WTC11 (cell line): ENCODE measurements at regions not wholly inside any gene's neighbourhood (a gene's known extent, or its start where the extent isn't known, plus 50 kb on each side); places are given as distances from the start of the nearest gene placed in this dataset.

Experiments
- ATAC-seq: fragments of 200-7000 bp; cut with Tn5 transposase; 2 replicates; pipeline ENCODE4 v1.10.0; 2021; ENCODE audit warnings: mild to moderate bottlenecking, moderate library complexity
- CTCF ChIA-PET: fragments of 300-600 bp; sonication (Branson Sonifier 250); formaldehyde crosslinking; loops from one replicate; lab custom pipeline; 2021; ENCODE audit warnings: antibody characterized with exemption; lab: Charles Lee
- POLR2A ChIA-PET: fragments of 350-600 bp; sonication (Branson Sonifier 250); formaldehyde crosslinking; loops from one replicate; lab custom pipeline; 2021; ENCODE audit warnings: antibody characterized with exemption; lab: Charles Lee
- DNase-seq: peaks from one replicate; pipeline ENCODE4 v3.0.0; 2021; ENCODE audit warnings: low spot score
- H3K27ac Mint-ChIP-seq: 2 replicates; pipeline ENCODE4 v1.8.0; 2021; ENCODE audit warnings: mixed read lengths
- H3K27me3 Mint-ChIP-seq: 2 replicates; pipeline ENCODE4 v1.8.0; 2021; ENCODE audit warnings: low read depth, mild to moderate bottlenecking, moderate library complexity, mixed read lengths
- H3K36me3 Mint-ChIP-seq: 2 replicates; pipeline ENCODE4 v1.8.0; 2021; ENCODE audit warnings: mixed read lengths
- H3K4me1 Mint-ChIP-seq: 2 replicates; pipeline ENCODE4 v1.8.0; 2022; ENCODE audit warnings: mixed read lengths
- H3K4me3 Mint-ChIP-seq: 2 replicates; pipeline ENCODE4 v1.8.0; 2021; ENCODE audit warnings: mild to moderate bottlenecking, moderate library complexity, mixed read lengths
- H3K9me3 Mint-ChIP-seq: 2 replicates; pipeline ENCODE4 v1.8.0; 2021; ENCODE audit warnings: mixed read lengths
- AFF4 ChIP-seq: sonication (generic); formaldehyde crosslinking; IDR thresholded peaks from 2 replicates; pipeline ENCODE4 v1.8.1; 2023; ENCODE audit warnings: mild to moderate bottlenecking, missing genetic modification reagents, borderline replicate concordance
- ARID4B ChIP-seq: sonication (generic); formaldehyde crosslinking; IDR thresholded peaks from 2 replicates; pipeline ENCODE4 v1.8.0; 2023; ENCODE audit warnings: missing genetic modification reagents, mild to moderate bottlenecking, borderline replicate concordance
- ATF1 ChIP-seq: sonication (generic); formaldehyde crosslinking; IDR thresholded peaks from 2 replicates; pipeline ENCODE4 v1.8.1; 2023; ENCODE audit warnings: mild to moderate bottlenecking, moderate library complexity, missing genetic modification reagents
- CREM ChIP-seq: sonication (generic); formaldehyde crosslinking; IDR thresholded peaks from 2 replicates; pipeline ENCODE4 v1.8.1; 2022; ENCODE audit warnings: mild to moderate bottlenecking, missing genetic modification reagents, moderate library complexity
- ELF4 ChIP-seq: sonication (generic); formaldehyde crosslinking; IDR thresholded peaks from 2 replicates; pipeline ENCODE4 v1.8.1; 2022; ENCODE audit warnings: low read depth, mild to moderate bottlenecking, moderate library complexity, missing genetic modification reagents
- ESRRA ChIP-seq: sonication (generic); formaldehyde crosslinking; IDR thresholded peaks from 2 replicates; pipeline ENCODE4 v1.8.1; 2022; ENCODE audit warnings: mild to moderate bottlenecking, missing genetic modification reagents, borderline replicate concordance
- FOXJ3 ChIP-seq: sonication (generic); formaldehyde crosslinking; IDR thresholded peaks from 2 replicates; pipeline ENCODE4 v1.9.0; 2021; ENCODE audit warnings: missing genetic modification reagents, mild to moderate bottlenecking, borderline replicate concordance
- JAZF1 ChIP-seq: fragments of 250-450 bp; sonication (Bioruptor Pico); IDR thresholded peaks from 2 replicates; pipeline ENCODE4 v1.9.0; 2021; ENCODE audit warnings: moderate library complexity, mild to moderate bottlenecking, inconsistent platforms
- KAT7 ChIP-seq: sonication (generic); formaldehyde crosslinking; IDR thresholded peaks from 2 replicates; pipeline ENCODE4 v1.8.1; 2023; ENCODE audit warnings: missing genetic modification reagents, mild to moderate bottlenecking, borderline replicate concordance
- NR2C2 ChIP-seq: sonication (generic); formaldehyde crosslinking; IDR thresholded peaks from 2 replicates; pipeline ENCODE4 v1.8.0; 2022; ENCODE audit warnings: mild to moderate bottlenecking, missing genetic modification reagents
- PRDM15 ChIP-seq: sonication (generic); formaldehyde crosslinking; IDR thresholded peaks from 2 replicates; pipeline ENCODE4 v1.8.0; 2022; ENCODE audit warnings: missing genetic modification reagents
- TEAD4 ChIP-seq: sonication (generic); formaldehyde crosslinking; IDR thresholded peaks from 2 replicates; pipeline ENCODE4 v1.8.0; 2022; ENCODE audit warnings: mild to moderate bottlenecking, missing genetic modification reagents
- TP53 ChIP-seq: sonication (generic); formaldehyde crosslinking; IDR thresholded peaks from 2 replicates; pipeline ENCODE4 v1.8.1; 2023; ENCODE audit warnings: mild to moderate bottlenecking, missing genetic modification reagents
- ZNF138 ChIP-seq: sonication (generic); formaldehyde crosslinking; conservative IDR thresholded peaks from 2 replicates; pipeline ENCODE4 v1.8.1; 2022; ENCODE audit warnings: mild to moderate bottlenecking, moderate library complexity, missing genetic modification reagents
- ZNF317 ChIP-seq: sonication (generic); formaldehyde crosslinking; IDR thresholded peaks from 2 replicates; pipeline ENCODE4 v1.8.1; 2023; ENCODE audit warnings: low read depth, mild to moderate bottlenecking, moderate library complexity, missing genetic modification reagents, borderline replicate concordance
- ZNF396 ChIP-seq: fragments of 250-450 bp; sonication (Bioruptor Pico); IDR thresholded peaks from 2 replicates; pipeline ENCODE4 v1.8.0; 2021; ENCODE audit warnings: mild to moderate bottlenecking, moderate library complexity, borderline replicate concordance
- TF ChIP-seq, protein P1 (sequence below): fragments of 200-600 bp; IDR thresholded peaks from 2 replicates; pipeline ENCODE4 v1.8.0; 2022; ENCODE audit warnings: antibody characterized with exemption

GRCh38 chr4:155604718-155605626, 61.7 kb upstream of the GUCY1A1 start:
- CTCF ChIA-PET, result no interaction called here
- no peaks in the 10 kb centered on the region for H3K27me3 Mint-ChIP-seq

DNA sequence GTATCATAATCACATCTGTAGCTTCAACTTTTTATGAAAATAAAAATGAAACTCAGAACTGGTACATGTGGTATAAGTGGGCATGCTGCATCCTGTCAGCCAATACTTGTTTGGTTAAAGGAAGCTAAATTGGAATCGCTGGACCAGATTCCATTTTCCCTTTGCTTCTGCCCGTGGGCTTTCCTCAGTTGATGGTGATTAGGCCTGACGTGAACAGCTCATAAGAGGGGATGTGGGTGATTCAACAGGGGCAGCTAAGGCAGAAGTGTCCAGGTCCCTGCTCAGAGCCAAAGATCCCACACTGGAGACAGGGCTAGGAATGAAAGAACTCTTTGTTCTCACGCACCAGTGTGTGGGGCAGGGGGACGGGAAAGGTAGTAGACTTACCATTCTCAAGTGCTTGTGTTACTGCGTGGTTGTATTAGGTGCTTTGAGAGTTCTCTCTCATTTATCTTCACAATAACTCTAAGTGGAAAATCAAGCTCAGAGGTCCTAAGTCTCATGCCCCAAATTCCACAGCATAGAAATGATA, 63.2 kb upstream of the GUCY1A1 start:
- ChIA-PET POLR2A (no interaction called here), CTCF (interaction anchor here (0.7 kb wide), 1 partner anchor 94 kb away, joined by 3 read pairs; no protein-coding TSS in a partner anchor)
- Mint-ChIP-seq H3K27ac (no peak overlapping the region), H3K36me3 (no peaks in the 10 kb centered on the region), H3K27me3 (no peaks in the 10 kb centered on the region), H3K4me1 (no peaks in the 10 kb centered on the region), H3K9me3 (no peaks in the 10 kb centered on the region), H3K4me3 (no peak overlapping the region)
- ATAC-seq (no peak), DNase-seq (no peak)
- TF ChIP-seq TEAD4 (no peak), NR2C2 (CRISPR knock-in tag) (no peak), CREM (CRISPR knock-in tag) (no peak), ARID4B (CRISPR knock-in tag) (no peak), ZNF396 (CRISPR knock-in tag) (no peak), KAT7 (CRISPR knock-in tag) (no peak), ATF1 (CRISPR knock-in tag) (no peak), ZNF317 (CRISPR knock-in tag) (no peak), ELF4 (CRISPR knock-in tag) (no peak), AFF4 (no peak), ESRRA (CRISPR knock-in tag) (no peak)
- TF ChIP-seq, protein P1, sequence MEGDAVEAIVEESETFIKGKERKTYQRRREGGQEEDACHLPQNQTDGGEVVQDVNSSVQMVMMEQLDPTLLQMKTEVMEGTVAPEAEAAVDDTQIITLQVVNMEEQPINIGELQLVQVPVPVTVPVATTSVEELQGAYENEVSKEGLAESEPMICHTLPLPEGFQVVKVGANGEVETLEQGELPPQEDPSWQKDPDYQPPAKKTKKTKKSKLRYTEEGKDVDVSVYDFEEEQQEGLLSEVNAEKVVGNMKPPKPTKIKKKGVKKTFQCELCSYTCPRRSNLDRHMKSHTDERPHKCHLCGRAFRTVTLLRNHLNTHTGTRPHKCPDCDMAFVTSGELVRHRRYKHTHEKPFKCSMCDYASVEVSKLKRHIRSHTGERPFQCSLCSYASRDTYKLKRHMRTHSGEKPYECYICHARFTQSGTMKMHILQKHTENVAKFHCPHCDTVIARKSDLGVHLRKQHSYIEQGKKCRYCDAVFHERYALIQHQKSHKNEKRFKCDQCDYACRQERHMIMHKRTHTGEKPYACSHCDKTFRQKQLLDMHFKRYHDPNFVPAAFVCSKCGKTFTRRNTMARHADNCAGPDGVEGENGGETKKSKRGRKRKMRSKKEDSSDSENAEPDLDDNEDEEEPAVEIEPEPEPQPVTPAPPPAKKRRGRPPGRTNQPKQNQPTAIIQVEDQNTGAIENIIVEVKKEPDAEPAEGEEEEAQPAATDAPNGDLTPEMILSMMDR, result no peak

More at GRCh38 chr4:155604718-155605626, 61.7 kb upstream of the GUCY1A1 start:
- Mint-ChIP-seq H3K4me3 (no peak overlapping the region), H3K9me3 (no peaks in the 10 kb centered on the region), H3K36me3 (no peaks in the 10 kb centered on the region), H3K27ac (no peak overlapping the region), H3K4me1 (no peaks in the 10 kb centered on the region)
- DNase-seq (no peak), ATAC-seq (no peak)
- no peak for TF ChIP-seq FOXJ3 (CRISPR knock-in tag)
- TF ChIP-seq PRDM15 (CRISPR knock-in tag), result no peak
- no peak for TF ChIP-seq CREM (CRISPR knock-in tag)
- TF ChIP-seq KAT7 (CRISPR knock-in tag), result no peak
- no peak for TF ChIP-seq ESRRA (CRISPR knock-in tag)
- TF ChIP-seq ZNF138 (CRISPR knock-in tag), result no peak
- no peak for TF ChIP-seq TP53 (CRISPR knock-in tag)
- no peak for TF ChIP-seq JAZF1
- POLR2A ChIA-PET, result no interaction called here
